IPS DF 4.7 (cell line): ENCODE measurements at regions not wholly inside any gene's neighbourhood (a gene's known extent, or its start where the extent isn't known, plus 50 kb on each side); places are given as distances from the start of the nearest gene placed in this dataset.
"Not testable (repeated sequence)": the region's sequence is repeated elsewhere in the genome, so short reads cannot be mapped to it uniquely, and the experiment has no call there.

ENCODE experiments used
- DNase-seq: peaks from one replicate; pipeline ENCODE4 v3.0.0-alpha.2; 2013; ENCODE audit warnings: low spot score; ENCODE audit errors: extremely low read depth

DNA sequence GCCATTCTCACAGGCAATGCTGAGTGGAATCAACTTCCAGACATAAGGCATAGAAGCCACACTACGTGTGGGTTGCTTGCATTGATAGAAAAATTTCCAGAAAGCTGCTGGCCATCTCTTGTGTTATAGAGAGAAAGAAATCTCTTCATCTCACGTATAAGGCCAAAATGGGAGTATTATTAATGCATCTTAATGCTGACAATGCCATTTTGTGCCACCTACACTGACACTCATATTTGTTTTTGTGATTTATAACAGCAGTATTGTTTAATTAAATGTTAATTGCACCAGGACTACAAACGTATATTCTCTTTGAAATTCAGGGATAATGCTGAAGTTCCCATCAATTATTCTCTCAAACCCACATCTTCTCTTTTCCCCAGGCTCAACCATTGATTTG, 56.1 kb upstream of the TMEM132D start:
- DNase-seq = no peak

DNA sequence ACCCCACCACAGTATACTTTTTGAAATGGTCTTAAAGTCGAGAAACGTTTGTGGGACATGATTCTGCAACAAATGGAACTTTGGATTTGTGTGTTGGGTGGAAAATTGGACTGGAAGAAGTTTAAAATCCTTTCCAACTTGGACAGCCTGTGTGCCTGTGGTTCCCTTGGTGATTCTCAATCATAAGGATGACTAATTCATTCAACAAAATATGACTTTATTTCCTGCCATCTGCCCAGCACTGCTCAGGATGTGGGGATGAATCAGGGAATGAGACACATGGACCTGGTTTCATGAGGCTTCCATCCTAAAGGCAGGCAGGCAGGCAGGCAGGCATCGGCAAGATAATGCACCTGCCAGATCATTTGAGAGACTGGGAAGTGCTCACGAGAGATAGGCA, 57.3 kb upstream of the TMEM132D start:
- no peak for DNase-seq

GRCh38 chr12:129961856-129962255, 58.0 kb upstream of the TMEM132D start:
- no peak for DNase-seq

DNA sequence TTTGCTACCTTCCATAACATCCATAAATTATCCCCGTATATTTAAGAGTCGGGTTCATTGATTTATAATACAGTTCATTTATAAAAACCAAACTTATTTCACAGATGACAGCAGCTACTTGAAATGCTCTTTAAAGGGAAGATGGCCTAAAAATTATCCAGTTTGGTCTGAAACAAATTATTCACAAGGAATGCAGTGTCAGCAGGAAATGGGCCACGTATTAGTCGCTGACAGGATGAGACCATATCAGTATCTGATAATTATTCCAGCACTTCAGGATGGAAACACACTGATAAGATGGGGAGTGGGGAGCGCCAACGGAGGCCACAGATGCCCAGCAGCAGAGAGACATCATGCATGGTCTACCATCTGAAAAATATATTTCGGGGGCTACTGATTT, 60.5 kb upstream of the TMEM132D start:
- no peak for DNase-seq

DNA sequence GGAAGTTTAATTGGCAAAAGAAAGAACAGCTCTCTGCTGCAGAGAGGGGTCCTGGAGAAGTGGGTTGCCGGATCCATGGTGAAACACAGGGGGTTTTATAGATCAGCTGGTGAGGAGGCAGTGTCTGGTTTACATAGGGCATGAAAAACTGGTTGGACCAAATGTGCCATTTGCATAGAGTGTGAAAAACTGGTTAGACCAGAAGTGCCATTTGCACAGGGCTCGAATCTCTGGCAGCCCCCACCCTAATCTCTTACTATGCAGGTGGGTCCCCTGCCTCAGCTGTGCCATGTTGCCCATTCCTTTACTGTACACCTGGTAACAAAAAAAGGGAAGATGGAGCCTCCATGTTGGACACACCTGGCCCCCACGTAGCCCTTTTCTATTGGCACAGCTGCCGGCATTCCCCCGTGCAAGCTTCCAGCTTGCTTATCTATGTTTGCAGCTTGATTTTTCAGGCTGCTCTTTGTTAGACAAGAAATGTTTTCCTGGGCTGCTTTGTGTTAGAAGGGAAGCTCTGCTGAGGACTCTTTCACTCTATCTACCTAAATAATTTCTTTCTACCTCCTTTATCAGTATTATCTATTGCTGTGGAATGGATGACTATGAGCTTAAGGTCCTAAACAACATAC, 61.1 kb upstream of the TMEM132D start:
- no peak for DNase-seq

DNA sequence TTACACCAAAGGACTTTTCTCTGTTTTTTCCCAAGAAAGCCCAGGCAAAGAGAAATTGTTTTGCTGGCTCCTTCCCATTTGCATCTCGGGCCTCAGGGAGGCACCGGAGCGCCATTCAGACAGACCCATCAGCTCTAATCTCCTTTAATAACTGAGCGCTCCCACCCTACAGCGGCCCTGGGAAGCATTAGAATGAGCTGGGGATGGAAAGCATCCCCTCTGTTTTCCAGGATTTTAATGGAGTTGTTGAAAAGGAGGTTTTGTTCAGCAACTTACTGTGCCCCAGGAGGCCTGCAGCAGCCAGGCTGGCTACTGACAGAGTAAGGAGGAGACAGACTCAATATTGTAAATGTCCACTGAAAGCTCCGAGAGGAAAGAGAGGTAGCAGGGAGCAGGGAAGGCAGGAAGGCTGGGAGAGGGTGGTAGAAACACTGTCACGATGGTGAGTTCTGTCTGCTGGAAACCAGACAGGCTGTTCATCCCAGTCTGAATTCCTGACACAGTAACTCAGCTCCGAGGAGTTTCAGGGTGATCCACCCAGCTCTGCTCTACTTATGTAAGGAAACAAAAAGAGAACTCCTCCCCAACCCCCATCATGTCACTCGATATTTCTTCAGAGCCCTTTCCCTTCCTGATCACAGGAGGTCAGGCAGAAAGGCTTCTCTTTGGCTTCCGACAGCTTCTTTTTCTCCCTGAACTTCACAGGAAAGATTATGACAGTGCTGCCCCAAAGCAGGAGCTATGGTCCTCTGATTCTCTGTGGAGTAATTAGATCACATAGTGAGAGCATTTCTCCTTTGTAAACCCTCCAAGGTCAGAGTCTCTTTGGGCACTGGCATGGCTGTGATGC, 62.5 kb upstream of the TMEM132D start:
- DNase-seq = no peak

DNA sequence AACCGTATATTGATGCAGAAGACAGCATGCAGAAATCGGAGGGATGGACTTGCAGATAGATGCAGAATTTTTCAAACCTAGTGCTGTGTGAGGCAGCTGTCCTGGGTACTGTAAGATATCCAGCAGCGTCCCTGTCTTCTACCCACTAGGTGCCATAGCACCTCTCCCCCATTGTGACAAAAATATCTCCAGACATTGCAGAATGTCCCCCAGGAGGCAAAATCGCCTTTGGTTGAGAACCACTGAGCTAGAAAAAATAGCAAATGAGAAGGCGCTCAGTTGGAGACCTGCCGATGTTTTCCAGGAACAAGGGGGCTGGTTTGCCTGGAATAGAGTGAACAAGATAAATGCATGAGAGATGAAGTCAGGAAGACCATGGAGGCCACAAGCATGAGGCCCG, 67.9 kb upstream of the TMEM132D start:
- DNase-seq = no peak

DNA sequence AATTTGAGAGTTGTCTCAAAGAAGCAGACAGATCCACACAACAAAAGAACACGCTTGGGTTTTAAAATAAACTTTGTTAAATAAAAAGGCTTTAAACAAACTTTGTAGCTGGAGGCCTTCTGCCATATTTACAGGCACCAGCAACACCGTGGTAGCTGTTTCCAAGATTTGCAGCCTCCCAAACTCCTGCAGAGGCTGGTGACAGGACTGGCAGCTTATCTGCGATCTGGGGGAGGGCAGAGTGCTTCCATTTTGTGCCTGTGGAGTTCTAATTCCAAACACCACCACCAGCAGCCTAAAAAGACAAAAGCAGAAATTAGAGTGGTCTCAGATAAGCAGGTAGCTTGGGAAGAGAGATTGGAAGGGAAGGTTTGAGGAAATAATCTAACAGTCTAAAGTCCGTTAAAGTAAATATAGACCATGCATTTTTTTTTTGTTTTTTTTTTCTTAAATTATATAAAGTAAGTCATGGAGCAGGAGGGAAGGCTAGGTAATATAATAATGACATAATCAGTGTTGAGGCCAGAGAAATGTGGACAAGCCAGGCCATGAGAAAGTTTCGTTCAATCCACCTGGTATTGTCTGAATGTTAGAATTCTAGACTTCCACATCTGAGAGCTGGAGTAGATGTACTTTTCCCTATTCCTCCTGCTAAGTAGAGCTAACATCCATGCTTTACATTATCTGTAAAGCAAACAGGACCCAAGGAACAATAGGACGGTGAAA, 69.6 kb upstream of the TMEM132D start:
- DNase-seq = no peak

- DNase-seq = no peak
These were observed 80.3 kb upstream of the TMEM132D start for GRCh38 chr12:129984106-129984505.

- DNase-seq = no peak
These were observed 84.0 kb upstream of the TMEM132D start for GRCh38 chr12:129987841-129988240.

GRCh38 chr12:129994634-129995033, 90.8 kb upstream of the TMEM132D start:
- DNase-seq = no peak

GRCh38 chr12:129997239-129997638, 93.4 kb upstream of the TMEM132D start:
- no peak for DNase-seq

GRCh38 chr12:130004310-130004877, 100.6 kb upstream of the TMEM132D start:
- DNase-seq = not testable (repeated sequence)

DNA sequence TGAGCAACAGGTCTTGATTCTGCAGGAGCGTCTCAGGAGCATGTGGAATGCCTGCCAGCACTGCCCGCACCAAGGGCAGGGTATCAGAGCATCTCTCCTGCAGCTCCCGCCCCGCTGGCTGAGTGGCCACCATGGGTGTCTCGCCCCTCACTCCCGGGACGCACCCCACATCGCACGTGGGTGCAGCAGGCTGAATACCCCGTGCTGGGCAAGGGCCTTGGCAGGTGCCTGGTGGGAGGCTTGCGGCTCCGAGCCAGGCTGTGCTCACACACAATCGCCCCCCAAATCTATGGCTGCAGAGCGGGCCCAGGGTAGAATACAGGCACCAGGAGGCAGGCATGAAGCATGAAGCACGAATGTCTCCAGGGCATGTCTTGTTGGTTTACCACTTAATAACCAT, 103.9 kb upstream of the TMEM132D start:
- no peak for DNase-seq

- DNase-seq = no peak
These were observed 104.4 kb upstream of the TMEM132D start for GRCh38 chr12:130008241-130008640.

GRCh38 chr12:130009961-130010360, 106.1 kb upstream of the TMEM132D start:
- DNase-seq = no peak

DNA sequence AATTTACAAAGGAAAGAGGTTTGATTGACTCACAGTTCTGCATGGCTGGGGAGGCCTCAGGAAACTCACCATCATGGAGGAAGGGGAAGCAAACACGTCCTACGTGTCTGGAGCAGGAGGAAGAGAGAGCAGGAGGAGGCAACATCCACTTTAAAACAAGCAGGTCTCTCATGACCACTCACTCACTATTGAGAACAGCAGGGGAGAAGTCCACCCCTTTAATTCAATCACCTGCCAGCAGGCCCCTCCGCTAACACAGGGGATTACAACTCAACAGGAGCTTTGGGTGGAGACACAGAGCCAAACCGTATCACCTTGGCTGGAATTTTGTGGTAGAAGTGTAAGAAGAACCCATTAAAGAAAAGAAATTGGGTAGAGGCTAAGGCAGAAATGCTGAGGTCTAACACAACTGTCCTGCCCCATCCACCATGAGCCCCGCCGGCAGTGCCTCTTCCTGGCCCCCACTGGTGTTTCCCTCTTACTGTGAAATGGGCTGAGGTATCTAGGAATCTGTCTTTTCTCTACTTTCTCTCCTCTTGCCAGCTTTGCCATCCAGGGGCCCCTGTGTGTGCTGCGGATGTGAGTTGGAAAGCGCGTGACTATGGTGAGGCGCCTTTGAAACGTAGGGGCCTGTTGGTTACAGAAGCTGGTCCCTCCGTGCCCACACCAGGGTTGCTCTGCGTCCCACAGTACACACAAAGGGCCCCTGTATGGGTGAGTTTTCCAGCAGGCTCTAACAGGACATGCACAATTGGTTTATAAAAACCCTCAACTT, 108.0 kb upstream of the TMEM132D start:
- no peak for DNase-seq

DNA sequence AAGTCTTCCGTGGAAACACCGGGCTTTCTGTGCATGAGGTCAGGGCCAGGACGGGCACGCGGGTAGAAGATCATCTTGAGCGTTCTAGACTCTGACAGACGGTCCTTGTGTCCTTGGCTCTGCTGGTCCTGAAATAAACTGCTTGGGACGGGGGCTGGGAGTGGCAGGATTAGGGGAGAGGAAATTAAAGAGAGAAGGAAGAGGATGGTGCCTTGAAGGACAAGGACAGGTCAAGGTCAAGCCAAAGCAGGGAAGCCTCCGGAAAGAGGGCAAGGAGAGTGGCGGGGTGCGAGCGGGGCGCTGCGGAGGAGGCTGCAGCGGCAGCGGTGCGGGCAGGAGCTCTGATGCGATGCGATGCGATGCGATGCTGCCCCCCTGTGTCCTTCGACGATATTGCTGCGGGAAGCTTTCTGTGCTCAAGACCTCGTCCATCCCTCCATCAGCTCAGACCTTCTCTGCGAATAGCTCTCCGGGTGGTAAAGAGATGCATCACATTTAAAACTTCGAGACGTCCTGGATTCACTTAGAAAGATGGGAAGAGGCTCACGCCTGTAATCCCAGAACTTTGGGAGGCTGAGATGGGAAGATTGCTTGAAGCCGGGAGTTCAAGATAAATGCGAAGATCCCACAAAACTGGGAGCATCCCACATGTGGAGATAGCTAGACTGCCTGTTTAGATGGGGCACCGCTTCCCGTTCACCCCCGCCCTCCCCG, 110.1 kb upstream of the TMEM132D start:
- DNase-seq = peak; percentile 71

DNA sequence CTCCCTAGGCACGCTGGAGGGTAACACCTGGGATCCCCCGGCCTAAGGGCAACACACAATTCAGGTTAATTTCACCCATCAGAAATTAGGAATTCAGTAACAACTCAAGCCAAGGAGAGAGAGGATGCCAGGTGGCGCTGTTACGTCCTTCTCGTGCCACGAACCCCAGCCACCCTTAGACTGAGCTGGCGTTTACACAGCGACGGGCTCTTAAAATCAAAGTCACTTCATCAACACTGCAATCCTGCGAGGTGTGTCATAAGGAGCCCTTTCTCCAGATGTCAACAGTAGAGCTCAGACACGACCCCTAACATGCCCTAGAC, 110.6 kb upstream of the TMEM132D start:
- DNase-seq = no peak

DNA sequence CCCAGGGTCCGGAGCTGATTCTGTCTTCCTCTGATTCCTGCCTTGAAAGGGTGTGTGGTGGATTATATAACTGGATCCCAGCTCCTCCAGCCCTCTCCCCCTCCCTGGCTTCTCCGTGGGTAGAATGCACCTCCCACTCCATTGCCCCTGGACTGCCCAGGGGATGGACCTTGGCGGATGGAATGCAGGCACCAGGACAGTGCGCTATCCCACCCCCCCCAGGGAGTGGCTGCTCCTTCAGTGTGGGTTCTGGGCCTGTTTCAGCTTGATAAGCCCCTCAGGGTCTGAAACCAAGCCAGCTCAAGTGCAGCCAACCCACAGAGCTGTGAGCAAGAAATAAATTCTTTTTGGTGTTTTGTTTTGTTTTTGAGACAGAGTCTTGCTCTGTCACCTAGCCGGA, 112.4 kb upstream of the TMEM132D start:
- no peak for DNase-seq

- DNase-seq = no peak
These were observed 113.2 kb upstream of the TMEM132D start for GRCh38 chr12:130016986-130017385.
